B cell (primary cell): ENCODE measurements at regions not wholly inside any gene's neighbourhood (a gene's known extent, or its start where the extent isn't known, plus 50 kb on each side); places are given as distances from the start of the nearest gene placed in this dataset.

Source experiments
- CTCF ChIP-seq: fragments of 200-600 bp; IDR thresholded peaks from one replicate; pipeline ENCODE4 v1.8.0; 2022; ENCODE audit warnings: antibody characterized with exemption, mild to moderate bottlenecking
- EZH2 ChIP-seq: IDR thresholded peaks from 2 replicates; pipeline ENCODE4 v1.6.1; 2012; ENCODE audit warnings: borderline replicate concordance, low read depth, mild to moderate bottlenecking, moderate library complexity, low read length; ENCODE audit not compliant: insufficient read depth, poor library complexity, severe bottlenecking

GRCh38 chr15:70528270-70528706 lies 235.1 kb downstream of the UACA start:
- TF ChIP-seq CTCF (no peak), EZH2 (no peak)
